ENCODE measurements at regions not wholly inside any gene's neighbourhood (a gene's known extent, or its start where the extent isn't known, plus 50 kb on each side); places are given as distances from the start of the nearest gene placed in this dataset.

GRCh38 chr10:110387617-110387982, 82.9 kb upstream of the SMNDC1 start:
- Histone ChIP-seq H3K36me3 (replicated peaks; ENCODE audit: control insufficient read depth, insufficient read depth, low read length) (no peaks in the 10 kb centered on the region), H3K27me3 (ENCODE audit: control insufficient read depth, insufficient read depth, low read length) (no peaks in the 10 kb centered on the region)

GRCh38 chr10:110387983-110388686, 83.4 kb upstream of the SMNDC1 start:
- H3K4me3 ChIP-seq (ENCODE audit: insufficient read depth, low read depth, low read length), result no peak overlapping the region
- no peak for DNase-seq
- no peaks in the 10 kb centered on the region for H3K36me3 ChIP-seq (replicated peaks; ENCODE audit: control insufficient read depth, insufficient read depth, low read length)
- H3K27me3 ChIP-seq (ENCODE audit: control insufficient read depth, insufficient read depth, low read length), result no peaks in the 10 kb centered on the region

More at GRCh38 chr10:110387617-110387982, 82.9 kb upstream of the SMNDC1 start:
- DNase-seq, result no peak
- no peak overlapping the region for H3K4me3 ChIP-seq (ENCODE audit: insufficient read depth, low read depth, low read length)

- DNase-seq, result no peak
These were observed 84.0 kb upstream of the SMNDC1 start for GRCh38 chr10:110388687-110389052.

GRCh38 chr10:110389255-110389654, 84.5 kb upstream of the SMNDC1 start:
- no peak overlapping the region for H3K4me3 ChIP-seq (ENCODE audit: insufficient read depth, low read depth, low read length)
- H3K27me3 ChIP-seq (ENCODE audit: control insufficient read depth, insufficient read depth, low read length), result no peaks in the 10 kb centered on the region
- no peak for DNase-seq
- no peaks in the 10 kb centered on the region for H3K36me3 ChIP-seq (replicated peaks; ENCODE audit: control insufficient read depth, insufficient read depth, low read length)

More at GRCh38 chr10:110388687-110389052, 84.0 kb upstream of the SMNDC1 start:
- Histone ChIP-seq H3K36me3 (replicated peaks; ENCODE audit: control insufficient read depth, insufficient read depth, low read length) (no peaks in the 10 kb centered on the region), H3K27me3 (ENCODE audit: control insufficient read depth, insufficient read depth, low read length) (no peaks in the 10 kb centered on the region), H3K4me3 (ENCODE audit: insufficient read depth, low read depth, low read length) (no peak overlapping the region)

GRCh38 chr10:110391541-110391940, 86.8 kb upstream of the SMNDC1 start:
- no peak for DNase-seq
- no peaks in the 10 kb centered on the region for H3K27me3 ChIP-seq (ENCODE audit: control insufficient read depth, insufficient read depth, low read length)
- no peaks in the 10 kb centered on the region for H3K36me3 ChIP-seq (replicated peaks; ENCODE audit: control insufficient read depth, insufficient read depth, low read length)
- no peak overlapping the region for H3K4me3 ChIP-seq (ENCODE audit: insufficient read depth, low read depth, low read length)

- no peak for DNase-seq
- H3K4me3 ChIP-seq (ENCODE audit: insufficient read depth, low read depth, low read length), result no peak overlapping the region
- H3K27me3 ChIP-seq (ENCODE audit: control insufficient read depth, insufficient read depth, low read length), result no peaks in the 10 kb centered on the region
- H3K36me3 ChIP-seq (replicated peaks; ENCODE audit: control insufficient read depth, insufficient read depth, low read length), result no peaks in the 10 kb centered on the region
These were observed 87.4 kb upstream of the SMNDC1 start for GRCh38 chr10:110392121-110392520.

GRCh38 chr10:110392868-110393740, 88.4 kb upstream of the SMNDC1 start:
- Histone ChIP-seq H3K4me3 (ENCODE audit: insufficient read depth, low read depth, low read length) (no peak overlapping the region), H3K36me3 (replicated peaks; ENCODE audit: control insufficient read depth, insufficient read depth, low read length) (no peaks in the 10 kb centered on the region), H3K27me3 (ENCODE audit: control insufficient read depth, insufficient read depth, low read length) (no peaks in the 10 kb centered on the region)
- peak; percentile 57 for DNase-seq

GRCh38 chr10:110393866-110394265, 89.1 kb upstream of the SMNDC1 start:
- no peak overlapping the region for H3K4me3 ChIP-seq (ENCODE audit: insufficient read depth, low read depth, low read length)
- H3K27me3 ChIP-seq (ENCODE audit: control insufficient read depth, insufficient read depth, low read length), result no peaks in the 10 kb centered on the region
- no peak for DNase-seq
- H3K36me3 ChIP-seq (replicated peaks; ENCODE audit: control insufficient read depth, insufficient read depth, low read length), result no peaks in the 10 kb centered on the region

- Histone ChIP-seq H3K4me3 (ENCODE audit: insufficient read depth, low read depth, low read length) (no peak overlapping the region), H3K36me3 (replicated peaks; ENCODE audit: control insufficient read depth, insufficient read depth, low read length) (no peaks in the 10 kb centered on the region), H3K27me3 (ENCODE audit: control insufficient read depth, insufficient read depth, low read length) (no peaks in the 10 kb centered on the region)
- no peak for DNase-seq
These were observed 89.6 kb upstream of the SMNDC1 start for GRCh38 chr10:110394296-110394695.

GRCh38 chr10:110394898-110395297, 90.2 kb upstream of the SMNDC1 start:
- DNase-seq, result no peak
- no peaks in the 10 kb centered on the region for H3K27me3 ChIP-seq (ENCODE audit: control insufficient read depth, insufficient read depth, low read length)
- H3K36me3 ChIP-seq (replicated peaks; ENCODE audit: control insufficient read depth, insufficient read depth, low read length), result no peaks in the 10 kb centered on the region
- H3K4me3 ChIP-seq (ENCODE audit: insufficient read depth, low read depth, low read length), result no peak overlapping the region

- no peaks in the 10 kb centered on the region for H3K36me3 ChIP-seq (replicated peaks; ENCODE audit: control insufficient read depth, insufficient read depth, low read length)
- no peaks in the 10 kb centered on the region for H3K27me3 ChIP-seq (ENCODE audit: control insufficient read depth, insufficient read depth, low read length)
- no peak for DNase-seq
- no peak overlapping the region for H3K4me3 ChIP-seq (ENCODE audit: insufficient read depth, low read depth, low read length)
These were observed 90.9 kb upstream of the SMNDC1 start for GRCh38 chr10:110395350-110396283.

GRCh38 chr10:110396284-110396651, 91.5 kb upstream of the SMNDC1 start:
- Histone ChIP-seq H3K27me3 (ENCODE audit: control insufficient read depth, insufficient read depth, low read length) (no peaks in the 10 kb centered on the region), H3K4me3 (ENCODE audit: insufficient read depth, low read depth, low read length) (no peak overlapping the region), H3K36me3 (replicated peaks; ENCODE audit: control insufficient read depth, insufficient read depth, low read length) (no peaks in the 10 kb centered on the region)
- no peak for DNase-seq

GRCh38 chr10:110397856-110398255, 93.1 kb upstream of the SMNDC1 start:
- H3K4me3 ChIP-seq (ENCODE audit: insufficient read depth, low read depth, low read length), result no peak overlapping the region
- no peaks in the 10 kb centered on the region for H3K27me3 ChIP-seq (ENCODE audit: control insufficient read depth, insufficient read depth, low read length)
- H3K36me3 ChIP-seq (replicated peaks; ENCODE audit: control insufficient read depth, insufficient read depth, low read length), result no peaks in the 10 kb centered on the region
- no peak for DNase-seq

GRCh38 chr10:110398419-110399105, 93.8 kb upstream of the SMNDC1 start:
- Histone ChIP-seq H3K36me3 (replicated peaks; ENCODE audit: control insufficient read depth, insufficient read depth, low read length) (no peaks in the 10 kb centered on the region), H3K4me3 (ENCODE audit: insufficient read depth, low read depth, low read length) (no peak overlapping the region), H3K27me3 (ENCODE audit: control insufficient read depth, insufficient read depth, low read length) (no peaks in the 10 kb centered on the region)
- peak; percentile 48 for DNase-seq

Measured in H7 (cell line).